HUES48 (cell line): ENCODE measurements at regions not wholly inside any gene's neighbourhood (a gene's known extent, or its start where the extent isn't known, plus 50 kb on each side); places are given as distances from the start of the nearest gene placed in this dataset.

Source experiments
- H3K27ac ChIP-seq: one replicate; pipeline ENCODE4 v1.7.0; 2013; ENCODE audit warnings: low read depth, low read length, inconsistent platforms
- H3K27me3 ChIP-seq: 2 replicates; pipeline ENCODE4 v1.6.1; 2013; ENCODE audit warnings: mild to moderate bottlenecking, low read length; ENCODE audit not compliant: control insufficient read depth, insufficient read depth
- H3K36me3 ChIP-seq: 2 replicates; pipeline ENCODE4 v1.6.1; 2013; ENCODE audit warnings: low read length; ENCODE audit not compliant: control insufficient read depth, insufficient read depth
- H3K4me1 ChIP-seq: 2 replicates; pipeline ENCODE4 v1.6.1; 2013; ENCODE audit warnings: mild to moderate bottlenecking, low read length; ENCODE audit not compliant: control insufficient read depth, insufficient read depth
- H3K4me3 ChIP-seq: 2 replicates; pipeline ENCODE4 v1.5.1; 2013; ENCODE audit warnings: mild to moderate bottlenecking, low read depth, low read length
- H3K9ac ChIP-seq: 2 replicates; pipeline ENCODE4 v1.6.1; 2013; ENCODE audit warnings: mild to moderate bottlenecking, low read depth, low read length, moderate library complexity
- H3K9me3 ChIP-seq: 2 replicates; pipeline ENCODE4 v1.6.1; 2013; ENCODE audit warnings: low read length; ENCODE audit not compliant: control insufficient read depth, insufficient read depth

DNA sequence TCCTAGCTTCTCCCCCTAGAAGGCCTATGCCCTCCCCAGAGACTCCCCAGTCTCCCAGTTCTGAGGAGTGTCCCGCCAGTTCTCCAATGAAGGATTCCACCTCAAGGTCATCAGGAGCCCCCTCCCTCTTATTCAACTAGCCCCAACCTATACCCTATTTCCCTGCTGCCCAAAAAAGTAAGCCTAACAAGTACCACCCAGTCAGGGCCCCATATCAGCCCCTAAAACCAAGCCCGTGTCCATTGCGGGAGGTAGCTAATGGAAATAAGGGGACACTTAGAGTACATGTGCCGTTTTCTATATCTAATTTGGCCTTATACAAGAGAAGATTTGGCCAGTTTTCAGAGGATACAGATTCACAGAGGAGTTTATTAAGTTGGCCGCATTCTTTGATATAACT is 416.2 kb downstream of the MATN1 start:
- Histone ChIP-seq H3K36me3 (no peaks in the 10 kb centered on the region), H3K4me1 (no peaks in the 10 kb centered on the region), H3K27ac (no peak overlapping the region), H3K9ac (no peak overlapping the region), H3K27me3 (no peaks in the 10 kb centered on the region), H3K4me3 (no peak overlapping the region), H3K9me3 (no peaks in the 10 kb centered on the region)

DNA sequence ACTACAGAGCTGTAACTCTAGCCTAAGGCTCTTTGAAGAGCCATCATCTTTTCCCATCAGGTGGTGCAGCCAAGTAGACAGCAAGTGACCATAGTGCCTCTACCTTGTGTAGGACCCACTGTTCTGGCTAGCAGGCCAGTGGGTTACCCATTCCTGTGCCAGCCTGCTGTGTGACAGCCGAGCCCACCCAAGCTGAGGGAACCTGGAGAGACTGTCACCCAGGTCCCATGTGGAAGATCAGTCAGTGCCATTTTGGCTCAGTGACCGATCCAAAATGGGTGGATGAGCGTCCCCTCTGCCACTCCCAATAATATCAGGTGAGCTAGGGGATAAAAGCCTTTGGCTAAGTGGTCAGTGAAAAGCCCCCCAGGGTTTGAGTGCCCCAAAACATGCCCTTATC is 417.9 kb downstream of the MATN1 start:
- Histone ChIP-seq H3K36me3 (no peaks in the 10 kb centered on the region), H3K27ac (no peak overlapping the region), H3K4me3 (no peak overlapping the region), H3K9ac (no peak overlapping the region), H3K4me1 (no peaks in the 10 kb centered on the region), H3K27me3 (no peaks in the 10 kb centered on the region), H3K9me3 (no peaks in the 10 kb centered on the region)

DNA sequence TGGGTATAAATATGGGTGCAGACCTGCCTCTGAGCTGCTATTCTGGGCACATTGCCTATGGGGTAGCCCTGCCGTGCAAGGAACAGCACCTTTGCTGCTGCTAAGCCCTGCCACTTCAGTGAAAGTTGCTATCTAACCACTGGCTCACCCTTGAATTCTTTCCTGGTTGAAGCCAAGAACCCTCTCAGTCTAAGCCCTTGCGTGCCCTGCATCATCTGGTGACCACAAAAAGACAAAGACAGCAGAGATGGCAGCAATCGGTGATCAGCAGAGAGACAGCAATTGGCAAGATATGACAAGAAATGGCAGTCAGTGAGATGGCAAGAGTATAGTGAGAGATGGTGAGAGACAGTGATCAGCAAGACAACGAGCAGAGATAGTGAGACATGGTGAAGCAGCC is 418.3 kb downstream of the MATN1 start:
- H3K27ac ChIP-seq, result no peak overlapping the region
- no peak overlapping the region for H3K9ac ChIP-seq
- no peak overlapping the region for H3K4me3 ChIP-seq
- no peaks in the 10 kb centered on the region for H3K4me1 ChIP-seq
- H3K27me3 ChIP-seq, result no peaks in the 10 kb centered on the region
- H3K9me3 ChIP-seq, result no peaks in the 10 kb centered on the region
- no peaks in the 10 kb centered on the region for H3K36me3 ChIP-seq

DNA sequence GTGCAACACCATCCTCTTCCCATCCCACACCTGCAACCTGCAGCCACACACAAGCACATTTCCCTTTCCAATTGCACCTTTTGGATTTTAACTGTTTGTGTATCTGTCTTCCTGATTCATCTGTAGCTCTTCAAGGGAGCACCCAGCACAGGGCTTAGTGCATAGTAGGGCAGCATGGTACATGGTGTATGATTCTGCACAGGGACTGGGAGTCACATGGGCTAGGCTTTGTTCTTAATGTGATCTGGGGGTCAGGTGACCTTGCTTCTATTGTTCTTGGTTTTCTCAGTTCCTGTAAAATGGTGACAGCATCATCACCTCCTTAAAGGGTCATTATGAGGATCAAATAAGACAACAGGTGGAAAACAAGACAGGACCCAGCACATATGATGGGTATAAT is 419.3 kb downstream of the MATN1 start:
- H3K9ac ChIP-seq, result no peak overlapping the region
- H3K27me3 ChIP-seq, result no peaks in the 10 kb centered on the region
- H3K36me3 ChIP-seq, result no peaks in the 10 kb centered on the region
- H3K4me3 ChIP-seq, result no peak overlapping the region
- H3K9me3 ChIP-seq, result no peaks in the 10 kb centered on the region
- no peak overlapping the region for H3K27ac ChIP-seq
- H3K4me1 ChIP-seq, result no peaks in the 10 kb centered on the region

DNA sequence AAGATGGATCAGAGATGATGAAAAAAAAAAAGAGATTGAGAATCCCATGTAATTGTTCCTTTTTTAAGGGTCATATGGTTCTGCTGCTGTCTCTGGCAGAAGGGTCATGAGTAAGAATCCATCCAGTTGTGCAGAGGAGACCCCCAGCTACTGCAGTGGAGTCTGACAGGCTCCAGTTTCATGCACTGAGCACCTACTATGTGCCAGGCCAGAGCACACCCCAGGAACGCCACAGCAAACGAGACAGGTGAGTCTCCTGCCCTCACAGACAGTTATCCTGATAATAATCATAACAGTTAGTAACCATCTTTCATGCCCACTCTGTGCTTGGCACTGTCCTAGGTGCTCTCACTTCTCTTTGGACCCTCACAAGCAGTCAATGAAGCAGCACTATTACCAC is 420.0 kb downstream of the MATN1 start:
- Histone ChIP-seq H3K9me3 (no peaks in the 10 kb centered on the region), H3K4me1 (no peaks in the 10 kb centered on the region), H3K27me3 (no peaks in the 10 kb centered on the region), H3K9ac (no peak overlapping the region), H3K4me3 (no peak overlapping the region), H3K36me3 (no peaks in the 10 kb centered on the region), H3K27ac (no peak overlapping the region)

DNA sequence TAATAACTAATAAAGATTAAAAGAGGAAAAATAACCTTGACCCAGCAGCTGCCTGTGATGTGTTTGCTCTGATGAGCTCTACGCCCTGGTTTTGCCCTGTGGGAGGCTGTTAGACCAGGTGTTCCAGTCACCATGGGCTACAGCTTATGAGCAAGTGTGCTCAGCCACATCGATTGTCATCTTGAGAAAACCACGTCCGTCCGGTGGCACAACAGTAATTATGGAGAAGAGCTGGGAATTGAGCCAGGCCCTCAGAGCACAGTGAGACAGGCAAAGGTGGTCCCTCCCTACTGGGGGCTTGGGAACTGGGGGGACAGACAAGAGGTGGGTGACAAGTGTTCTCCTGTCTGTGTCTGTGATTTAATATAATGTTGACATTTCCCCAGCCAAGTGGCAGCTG is 420.5 kb downstream of the MATN1 start:
- no peak overlapping the region for H3K9ac ChIP-seq
- H3K9me3 ChIP-seq, result 0 out of 2 replicates have a peak, but pooled peaks cover 1% of the 10 kb centered on the region
- H3K27me3 ChIP-seq, result no peaks in the 10 kb centered on the region
- no peaks in the 10 kb centered on the region for H3K36me3 ChIP-seq
- H3K4me1 ChIP-seq, result no peaks in the 10 kb centered on the region
- no peak overlapping the region for H3K4me3 ChIP-seq
- no peak overlapping the region for H3K27ac ChIP-seq

DNA sequence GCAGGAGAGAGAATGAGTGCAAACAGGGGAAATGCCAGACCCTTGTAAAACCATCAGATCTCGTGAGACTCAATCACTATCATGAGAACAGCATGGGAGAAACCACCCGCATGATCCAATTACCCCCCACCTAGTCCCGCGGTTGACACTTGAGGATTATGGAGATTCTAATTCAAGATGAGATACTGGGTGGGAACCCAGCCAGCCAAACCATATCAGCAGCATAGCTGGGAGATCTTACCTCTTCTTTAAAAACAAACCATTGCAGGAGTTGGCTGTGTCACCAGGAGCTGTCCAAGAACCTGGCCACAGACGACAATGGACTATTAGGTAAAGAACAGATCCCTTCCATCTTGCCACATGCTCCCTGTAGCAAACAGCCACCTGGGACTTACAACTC is 422.7 kb downstream of the MATN1 start:
- no peaks in the 10 kb centered on the region for H3K36me3 ChIP-seq
- H3K9me3 ChIP-seq, result peaks cover 10% of the 10 kb centered on the region; the same call in 1 of the 2 replicates
- no peak overlapping the region for H3K4me3 ChIP-seq
- no peaks in the 10 kb centered on the region for H3K4me1 ChIP-seq
- no peak overlapping the region for H3K9ac ChIP-seq
- no peak overlapping the region for H3K27ac ChIP-seq
- H3K27me3 ChIP-seq, result no peaks in the 10 kb centered on the region

DNA sequence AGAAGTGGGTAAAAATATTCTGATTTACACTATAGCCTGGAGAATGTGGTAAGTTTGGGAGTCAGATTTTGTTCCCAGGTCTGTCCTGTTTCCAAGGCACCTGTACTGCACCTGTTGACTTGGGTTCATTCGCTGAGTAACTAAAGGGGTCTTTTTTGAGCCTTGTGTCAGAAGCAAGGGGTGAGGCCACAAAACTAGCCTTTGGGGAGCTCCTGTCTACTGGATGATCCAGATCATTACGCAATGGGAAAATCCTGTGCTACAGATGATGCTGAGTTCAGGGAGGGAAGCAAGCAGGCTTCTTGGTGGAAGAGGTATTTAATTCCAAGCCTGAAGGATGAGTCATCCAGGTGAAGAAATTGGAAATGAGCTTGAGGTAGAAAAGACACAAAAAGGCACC is 424.0 kb downstream of the MATN1 start:
- no peak overlapping the region for H3K9ac ChIP-seq
- H3K36me3 ChIP-seq, result no peaks in the 10 kb centered on the region
- peaks cover 10% of the 10 kb centered on the region; the same call in 1 of the 2 replicates for H3K9me3 ChIP-seq
- H3K27me3 ChIP-seq, result no peaks in the 10 kb centered on the region
- H3K27ac ChIP-seq, result no peak overlapping the region
- no peak overlapping the region for H3K4me3 ChIP-seq
- no peaks in the 10 kb centered on the region for H3K4me1 ChIP-seq

DNA sequence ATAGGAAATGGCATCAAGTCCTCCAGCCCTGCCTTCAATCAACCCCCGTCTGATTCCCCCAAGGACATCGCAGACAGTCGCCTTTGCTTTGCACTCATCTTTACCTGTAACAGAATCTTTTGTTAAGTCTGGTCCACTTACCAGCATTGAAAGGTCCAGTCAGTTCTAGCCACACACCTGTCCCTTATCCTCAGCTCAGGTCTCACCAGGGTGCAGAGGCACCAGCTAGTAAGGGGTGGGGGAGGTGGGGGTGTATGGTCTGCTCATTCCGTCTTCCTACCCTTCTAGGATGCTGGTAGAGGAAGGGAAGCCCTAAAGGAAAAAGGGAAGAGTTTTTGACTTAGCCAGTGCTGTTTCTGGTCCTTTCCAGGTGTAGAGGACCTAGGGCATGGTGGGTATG is 427.7 kb downstream of the MATN1 start:
- H3K27me3 ChIP-seq, result no peaks in the 10 kb centered on the region
- no peak overlapping the region for H3K9ac ChIP-seq
- no peaks in the 10 kb centered on the region for H3K36me3 ChIP-seq
- H3K4me3 ChIP-seq, result no peak overlapping the region
- no peak overlapping the region for H3K27ac ChIP-seq
- peaks cover 13% of the 10 kb centered on the region for H3K9me3 ChIP-seq
- no peaks in the 10 kb centered on the region for H3K4me1 ChIP-seq

DNA sequence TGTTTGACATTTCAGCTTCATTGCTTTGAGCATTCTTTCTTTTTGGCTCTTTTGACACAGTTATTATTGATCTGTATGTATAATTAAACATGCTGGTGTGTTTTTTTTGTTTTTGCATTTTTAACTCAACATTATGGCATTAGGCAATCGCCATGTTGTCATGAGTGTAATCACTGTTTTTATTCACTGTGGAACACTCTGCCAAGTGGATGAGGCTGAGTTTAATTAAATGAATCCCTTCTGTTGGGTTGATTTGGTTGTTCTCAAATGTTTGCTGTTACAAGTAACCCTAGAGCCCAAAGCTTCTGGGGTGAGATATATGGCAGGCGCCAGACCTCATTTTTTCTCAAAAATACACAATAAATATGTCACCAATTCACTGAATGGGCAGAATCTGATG is 428.1 kb downstream of the MATN1 start:
- H3K4me3 ChIP-seq, result no peak overlapping the region
- H3K9ac ChIP-seq, result no peak overlapping the region
- H3K9me3 ChIP-seq, result peaks cover 13% of the 10 kb centered on the region
- H3K4me1 ChIP-seq, result no peaks in the 10 kb centered on the region
- H3K27ac ChIP-seq, result no peak overlapping the region
- H3K36me3 ChIP-seq, result no peaks in the 10 kb centered on the region
- H3K27me3 ChIP-seq, result no peaks in the 10 kb centered on the region

DNA sequence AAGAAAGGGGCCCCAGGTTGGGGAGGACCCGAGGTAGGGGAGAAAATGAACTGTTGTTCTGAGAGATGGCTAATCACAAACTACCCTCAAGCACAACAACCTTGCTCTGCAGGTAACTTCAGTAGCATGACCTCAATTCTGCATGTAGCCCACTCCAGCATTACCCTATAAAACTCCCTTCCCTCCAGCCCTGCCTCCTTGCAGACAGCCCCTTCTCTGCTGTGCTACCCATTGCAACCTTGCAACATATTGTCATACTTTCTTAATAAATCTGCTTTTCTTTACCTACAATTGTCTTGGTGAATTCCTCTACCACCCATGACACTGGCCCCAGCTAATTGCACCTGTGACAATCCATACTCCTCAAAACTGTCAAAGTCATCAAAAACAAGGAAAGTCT is 428.9 kb downstream of the MATN1 start:
- Histone ChIP-seq H3K4me1 (no peaks in the 10 kb centered on the region), H3K27ac (no peak overlapping the region), H3K36me3 (no peaks in the 10 kb centered on the region), H3K27me3 (no peaks in the 10 kb centered on the region), H3K9ac (no peak overlapping the region), H3K4me3 (no peak overlapping the region), H3K9me3 (peaks cover 13% of the 10 kb centered on the region)

DNA sequence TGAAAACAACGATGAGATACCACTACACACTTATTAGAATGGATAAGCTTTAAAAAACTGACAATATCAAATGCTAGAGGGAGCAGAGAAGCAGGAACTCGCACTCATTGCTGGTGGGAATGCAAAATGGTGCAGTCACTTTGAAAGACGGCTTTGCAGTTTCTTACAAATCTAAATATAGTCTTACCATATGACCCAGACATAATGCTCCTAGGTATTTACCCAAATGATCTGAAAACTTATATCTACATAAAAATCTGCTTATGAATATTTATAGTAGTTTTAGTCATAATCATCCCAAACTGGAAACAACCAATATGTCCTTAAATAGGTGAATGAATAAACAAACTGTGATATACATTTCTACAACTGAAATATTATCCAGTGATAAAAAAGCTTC is 430.9 kb downstream of the MATN1 start:
- Histone ChIP-seq H3K27me3 (no peaks in the 10 kb centered on the region), H3K36me3 (no peaks in the 10 kb centered on the region), H3K9ac (no peak overlapping the region)

More for the DNA sequence above, 430.9 kb downstream of the MATN1 start:
- H3K4me3 ChIP-seq, result no peak overlapping the region
- H3K4me1 ChIP-seq, result no peaks in the 10 kb centered on the region
- H3K27ac ChIP-seq, result no peak overlapping the region
- H3K9me3 ChIP-seq, result peaks cover 8% of the 10 kb centered on the region
